ELR (cell line): ENCODE measurements at regions not wholly inside any gene's neighbourhood (a gene's known extent, or its start where the extent isn't known, plus 50 kb on each side); places are given as distances from the start of the nearest gene placed in this dataset.

Experiments
- DNase-seq: peaks from one replicate; pipeline ENCODE4 v3.0.0-alpha.2; 2015; ENCODE audit warnings: low read depth

DNA sequence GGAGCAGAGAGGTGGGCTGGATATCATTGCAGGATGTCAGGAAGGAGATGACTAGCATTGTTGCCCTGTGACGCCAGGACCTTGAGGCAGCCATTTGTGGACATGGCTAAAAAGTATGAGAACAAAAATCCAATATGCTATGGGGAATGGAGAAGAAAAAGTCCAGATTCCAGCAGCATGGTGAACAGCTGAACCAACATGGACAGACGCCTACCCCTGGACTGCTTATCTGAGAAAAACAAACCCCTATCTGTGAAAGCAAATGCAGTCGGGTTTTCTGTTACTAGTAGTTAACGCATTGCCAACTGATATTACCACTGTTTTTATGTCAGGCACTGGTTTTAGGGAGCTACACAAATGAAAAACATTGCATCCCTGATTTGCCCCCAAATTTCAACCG is 251.2 kb upstream of the RORA start:
- DNase-seq = no peak

DNA sequence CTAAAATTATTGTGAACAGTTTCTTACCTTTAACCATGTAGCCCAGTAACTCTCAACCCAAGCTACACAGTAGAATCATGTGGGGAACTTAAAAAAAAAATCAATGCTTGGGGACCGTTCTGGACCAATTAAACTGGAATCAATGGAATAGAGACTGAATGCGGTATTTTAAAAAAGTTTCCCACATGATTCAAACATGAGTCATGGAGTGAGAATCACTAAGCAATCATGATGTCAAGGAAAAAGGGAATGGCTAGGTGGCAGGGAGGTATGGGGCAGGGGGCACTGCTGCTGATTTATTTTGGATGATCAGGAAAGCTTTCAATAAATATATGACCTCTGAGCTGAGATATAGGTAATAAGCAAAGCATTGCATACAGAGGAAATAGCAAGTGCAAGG is 250.5 kb upstream of the RORA start:
- DNase-seq = peak; percentile 34

DNA sequence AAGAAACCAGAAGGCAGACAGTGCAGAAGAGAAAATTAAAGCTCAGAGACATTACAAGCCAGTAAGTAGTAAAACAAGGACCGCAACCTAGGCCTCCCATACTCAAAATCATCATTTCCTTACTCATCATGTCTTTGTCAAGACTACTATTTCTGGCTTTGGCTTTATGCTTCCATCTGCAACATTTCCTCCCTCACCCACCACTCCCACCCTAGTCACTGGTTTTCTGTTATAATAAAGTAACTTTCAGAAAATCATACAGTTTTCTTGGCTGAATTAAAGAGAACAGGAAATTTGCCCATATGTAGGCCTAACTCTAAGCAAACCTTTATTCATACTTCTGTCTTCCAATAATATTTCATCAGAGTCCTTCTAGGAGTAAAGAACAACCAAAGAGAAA is 247.6 kb upstream of the RORA start:
- no peak for DNase-seq

DNA sequence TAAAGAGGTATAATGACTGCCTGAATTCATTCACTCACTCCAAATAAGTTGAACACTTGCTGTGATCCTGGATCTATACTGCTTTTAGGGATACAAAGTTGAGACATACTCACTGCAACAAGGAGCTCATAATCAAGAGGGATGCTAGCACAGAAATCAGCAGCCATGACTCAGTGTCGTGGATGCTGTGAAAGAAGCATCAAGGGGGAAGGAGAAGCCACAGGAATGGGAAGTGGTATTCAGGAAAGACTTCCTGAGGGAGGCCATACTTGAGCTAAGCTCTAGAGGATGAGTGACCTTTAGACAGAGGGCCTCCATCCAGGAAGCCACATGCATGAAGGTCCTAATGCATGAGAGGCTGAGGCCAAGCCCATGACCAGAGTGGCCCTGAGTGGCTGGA is 245.7 kb upstream of the RORA start:
- peak; percentile 12 for DNase-seq

DNA sequence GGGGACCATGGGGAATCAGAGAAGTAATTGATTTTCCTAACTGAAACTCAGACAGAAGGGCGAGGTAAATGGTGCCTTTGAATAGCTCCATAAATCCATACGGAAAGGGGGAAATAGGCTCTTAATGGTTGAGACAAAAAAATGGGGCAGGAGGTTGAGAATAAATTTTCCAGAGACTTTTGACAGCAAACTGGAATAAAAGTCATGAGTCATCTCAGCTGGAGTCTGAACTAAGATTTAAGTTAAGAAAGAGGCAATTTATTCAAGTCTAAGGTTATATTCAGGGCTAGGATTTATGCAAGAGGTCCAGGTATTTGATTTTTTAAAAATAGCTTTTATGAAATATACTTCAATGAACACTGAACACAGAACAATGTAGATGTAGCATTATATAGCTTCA is 238.7 kb upstream of the RORA start:
- no peak for DNase-seq

DNA sequence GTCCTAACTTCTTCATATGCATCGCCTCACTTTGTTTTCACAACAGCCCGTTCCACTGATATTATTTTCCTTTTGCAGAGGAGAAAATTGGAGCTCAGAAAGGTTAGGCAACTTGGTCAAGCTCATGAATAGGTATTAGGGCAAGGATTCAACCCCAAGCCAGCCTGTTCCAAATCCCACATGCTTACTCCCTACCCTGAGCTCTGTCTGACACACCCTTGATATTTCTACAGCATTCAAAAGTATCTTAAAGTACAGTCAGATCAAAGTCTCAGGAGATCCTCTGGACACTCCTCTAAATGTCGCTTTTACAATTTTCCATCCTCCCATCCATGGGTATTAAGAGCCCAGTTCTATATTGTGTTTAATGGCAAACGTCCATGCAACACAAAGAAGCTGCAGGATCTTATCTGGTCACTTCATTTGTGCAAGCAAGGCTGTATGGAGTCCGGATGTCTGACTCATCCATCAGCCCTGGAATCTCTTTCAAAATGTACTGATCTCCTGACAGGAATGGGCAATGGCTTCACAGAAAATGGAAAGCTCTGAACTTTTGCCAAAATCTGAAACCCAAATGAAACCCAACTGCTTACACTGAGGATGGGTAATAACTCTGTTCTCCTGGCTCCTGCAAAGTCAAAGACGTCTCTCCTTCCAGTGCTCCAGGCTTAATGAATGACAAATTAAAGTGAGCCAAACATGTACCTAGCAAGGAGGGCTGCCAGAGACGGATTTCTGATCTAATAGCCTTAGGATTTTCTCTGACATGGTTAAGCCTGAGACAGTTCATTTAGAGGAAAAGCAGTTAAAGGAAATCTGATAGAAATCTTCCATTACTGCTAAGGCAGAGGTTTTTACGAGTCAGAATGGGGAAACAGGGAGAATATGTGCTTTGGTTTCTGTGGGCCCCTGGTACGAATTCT is 230.9 kb upstream of the RORA start:
- DNase-seq = peak; percentile 22

DNA sequence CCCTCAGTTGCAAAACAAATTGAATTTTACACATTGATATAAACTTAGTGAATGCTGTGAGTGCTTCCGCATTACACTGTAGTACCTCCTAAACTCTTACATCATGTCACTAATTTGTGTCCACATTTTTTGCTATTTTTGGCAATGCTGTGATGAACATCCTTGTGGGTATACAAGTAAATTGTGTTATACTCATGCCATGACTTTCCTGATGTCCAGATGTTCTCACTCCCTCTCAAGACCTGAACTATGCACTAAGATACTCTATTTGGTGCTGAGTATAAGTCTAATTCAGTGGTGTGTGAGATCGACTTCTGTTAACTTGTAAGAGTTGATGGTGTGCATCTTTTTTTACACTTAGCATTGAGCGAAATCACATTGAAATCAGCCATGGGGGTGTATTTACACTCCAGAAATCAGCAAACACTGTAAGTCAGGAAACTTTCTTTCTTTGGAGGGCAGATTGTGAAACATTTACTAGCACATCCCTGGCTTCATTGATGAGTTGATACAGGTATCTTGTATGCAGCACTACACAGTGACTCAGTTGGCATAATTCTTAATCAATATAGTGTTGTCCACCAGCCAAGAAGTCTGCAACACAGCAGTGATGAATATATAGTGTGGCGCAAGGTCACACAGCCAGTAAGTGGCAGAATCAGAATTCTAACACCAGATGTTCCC is 228.1 kb upstream of the RORA start:
- DNase-seq = no peak

DNA sequence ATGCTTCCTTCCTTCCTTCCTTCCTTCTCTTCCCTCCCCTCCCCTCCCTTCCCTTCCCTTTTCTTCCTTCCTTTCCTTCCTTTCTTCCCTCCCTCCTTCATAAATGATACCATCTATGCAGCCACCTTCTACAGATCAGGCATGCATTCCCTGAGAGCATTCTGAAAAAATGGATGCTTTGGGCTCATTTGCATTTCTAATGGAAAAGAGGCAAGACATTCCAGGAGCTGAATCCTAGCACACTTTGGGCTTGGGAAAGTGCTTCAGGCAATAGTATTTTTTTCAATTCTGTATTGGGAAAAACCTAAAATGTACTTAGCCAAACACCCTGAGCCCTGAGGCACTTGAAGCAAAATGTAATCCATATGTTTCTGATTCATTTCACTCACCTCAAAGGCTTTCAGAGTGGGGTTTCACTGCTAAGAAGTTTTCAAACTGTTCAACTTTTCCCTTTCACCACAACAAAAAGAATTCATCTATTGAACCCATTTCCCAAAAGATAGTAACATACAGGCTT is 220.1 kb upstream of the RORA start:
- no peak for DNase-seq

DNA sequence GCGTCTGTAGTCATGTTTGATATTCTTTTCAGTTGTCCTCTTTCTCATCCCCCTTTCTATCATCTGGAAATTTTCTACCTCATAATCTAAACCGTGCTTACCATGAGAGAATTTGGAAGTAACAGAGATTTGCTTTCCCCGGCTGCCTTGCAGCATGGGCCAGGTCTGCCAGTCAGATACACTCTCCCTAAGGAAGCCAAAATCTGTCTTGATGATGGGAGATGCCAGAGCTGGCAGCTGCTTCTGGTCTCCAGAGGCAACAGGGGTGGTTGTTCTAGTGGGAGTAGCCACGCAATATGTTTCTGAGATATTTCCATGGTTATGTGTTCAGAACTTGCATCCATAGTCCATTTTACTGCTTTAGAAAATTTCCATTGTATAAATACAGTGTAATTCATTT is 218.9 kb upstream of the RORA start:
- no peak for DNase-seq

DNA sequence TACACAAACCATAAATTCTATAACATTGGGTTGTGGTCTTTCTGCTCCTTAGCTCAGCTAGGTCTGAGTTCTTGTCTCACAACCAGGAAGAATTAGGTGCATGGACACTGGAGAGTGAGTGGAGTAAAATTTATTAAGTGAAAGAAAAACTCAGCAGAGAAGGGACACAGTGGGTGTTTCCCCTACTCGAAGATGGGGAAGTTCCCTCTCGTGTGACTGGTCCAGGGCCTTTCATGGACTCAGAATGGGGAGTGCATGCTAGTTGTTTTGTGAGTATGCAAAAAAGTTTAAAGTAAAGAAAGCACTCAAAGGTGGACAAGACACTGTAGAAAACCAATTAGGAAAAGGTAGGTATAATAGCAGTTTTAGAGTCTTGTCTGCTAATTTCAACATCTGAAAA is 215.5 kb upstream of the RORA start:
- DNase-seq = no peak

DNA sequence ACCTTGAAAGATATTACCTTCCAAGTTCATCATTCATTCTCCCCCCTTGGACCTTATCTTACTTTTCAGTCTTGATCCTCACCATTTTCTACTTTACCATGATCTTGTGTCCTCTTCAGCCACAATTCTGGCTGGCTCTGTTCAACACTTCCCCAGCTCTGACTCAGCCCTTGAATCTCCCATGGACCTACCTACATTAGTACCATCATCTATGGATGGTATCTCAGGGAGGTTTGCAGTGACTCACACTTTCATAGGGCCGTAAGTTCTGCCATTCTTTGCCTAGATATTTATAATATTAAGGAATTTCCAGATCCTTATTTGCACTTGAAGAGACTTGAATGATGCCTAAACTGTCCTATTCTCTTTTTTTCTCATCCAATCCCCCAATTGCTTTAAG is 213.7 kb upstream of the RORA start:
- no peak for DNase-seq

DNA sequence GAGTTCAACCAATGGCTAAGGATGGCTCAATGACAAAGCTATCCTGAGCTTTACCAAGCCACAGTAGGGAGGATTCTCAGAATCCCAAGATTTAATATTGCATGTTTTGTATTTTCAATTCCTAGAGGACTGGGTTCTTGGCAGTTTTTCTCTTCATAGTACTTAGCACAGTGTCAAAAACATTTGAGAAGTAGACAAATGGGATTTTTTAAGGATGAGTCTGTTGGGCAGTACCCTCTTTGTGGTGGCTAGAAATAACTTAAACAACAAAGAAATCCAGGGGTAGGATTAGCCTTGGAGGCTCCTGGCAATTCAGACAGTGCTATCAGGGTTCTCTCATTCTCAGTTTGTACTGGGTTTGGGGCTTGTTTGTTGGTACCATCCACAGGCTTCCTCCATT is 212.8 kb upstream of the RORA start:
- DNase-seq = no peak

DNA sequence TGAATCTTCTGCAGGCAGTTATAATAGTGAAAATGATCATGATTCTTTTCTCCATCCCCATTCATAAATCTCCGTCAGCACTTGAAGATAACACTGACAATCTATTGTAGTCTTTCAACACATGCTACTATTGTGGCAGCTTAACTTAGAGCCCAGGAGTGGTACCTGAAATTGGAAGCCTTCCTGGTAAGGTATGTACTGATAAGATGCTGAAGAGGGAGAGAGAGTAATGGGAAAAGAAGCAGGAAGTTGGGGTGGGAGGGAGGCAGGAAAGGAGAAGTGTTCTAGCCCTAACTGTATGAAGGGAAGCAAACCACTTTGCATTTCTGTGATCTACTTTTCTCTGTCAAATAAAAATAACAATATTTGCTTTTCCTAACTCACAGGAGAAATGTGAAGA is 197.4 kb upstream of the RORA start:
- no peak for DNase-seq

DNA sequence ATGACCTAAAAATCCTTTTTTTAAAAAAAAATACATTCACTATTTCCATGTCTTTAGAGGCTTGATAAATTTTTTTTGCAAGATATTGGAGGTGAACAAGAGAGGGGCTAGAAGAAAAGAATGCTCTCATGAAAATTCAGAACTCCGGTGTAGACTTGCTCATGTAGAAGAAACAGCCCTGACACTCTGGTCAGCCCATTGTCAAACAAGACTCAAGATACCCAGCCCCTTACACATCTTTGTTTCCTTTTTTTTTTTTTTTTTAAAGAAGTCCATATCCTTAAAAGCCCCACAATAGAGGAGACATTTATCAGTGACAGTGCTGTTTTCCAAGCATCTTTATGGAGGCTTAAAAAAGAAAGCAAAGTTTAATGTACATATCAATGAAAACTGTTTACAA is 196.8 kb upstream of the RORA start:
- DNase-seq = no peak

DNA sequence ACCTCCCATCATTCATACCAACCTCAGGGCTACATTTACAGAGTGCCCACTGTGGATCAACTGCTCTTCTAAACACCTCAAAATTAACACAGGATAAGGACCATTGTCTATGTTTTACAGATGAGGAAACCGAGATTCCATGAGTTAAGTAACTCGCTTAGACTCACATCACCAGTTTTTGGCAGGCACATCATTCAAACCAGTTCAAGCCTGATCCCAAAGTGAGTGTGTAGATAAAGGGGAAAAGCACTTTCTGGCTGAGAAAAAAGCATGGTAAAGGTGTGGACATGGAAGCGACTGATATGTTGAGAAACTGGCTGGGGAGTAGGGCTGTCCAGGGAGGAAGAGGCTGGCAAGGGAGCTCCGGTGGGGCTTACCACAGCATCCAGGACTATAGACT is 193.7 kb upstream of the RORA start:
- no peak for DNase-seq

DNA sequence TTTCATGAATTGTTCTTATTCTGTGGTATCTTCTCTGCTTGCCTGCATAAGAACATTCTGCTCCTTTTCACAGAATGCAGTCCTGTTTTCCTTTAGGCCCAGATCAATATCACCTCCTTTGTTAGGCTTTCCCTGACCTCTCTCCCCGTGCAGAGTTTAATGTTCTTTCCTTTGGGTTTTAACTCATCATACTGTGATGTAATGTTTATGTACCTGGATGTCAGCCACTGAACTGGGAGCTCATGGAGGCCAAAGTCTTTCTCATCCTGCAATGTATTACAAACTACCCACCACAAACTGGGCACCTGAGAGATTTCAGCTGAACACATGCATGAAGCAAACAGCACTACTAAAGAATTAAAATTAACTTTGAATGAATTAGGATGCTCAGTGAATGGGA is 192.8 kb upstream of the RORA start:
- no peak for DNase-seq

DNA sequence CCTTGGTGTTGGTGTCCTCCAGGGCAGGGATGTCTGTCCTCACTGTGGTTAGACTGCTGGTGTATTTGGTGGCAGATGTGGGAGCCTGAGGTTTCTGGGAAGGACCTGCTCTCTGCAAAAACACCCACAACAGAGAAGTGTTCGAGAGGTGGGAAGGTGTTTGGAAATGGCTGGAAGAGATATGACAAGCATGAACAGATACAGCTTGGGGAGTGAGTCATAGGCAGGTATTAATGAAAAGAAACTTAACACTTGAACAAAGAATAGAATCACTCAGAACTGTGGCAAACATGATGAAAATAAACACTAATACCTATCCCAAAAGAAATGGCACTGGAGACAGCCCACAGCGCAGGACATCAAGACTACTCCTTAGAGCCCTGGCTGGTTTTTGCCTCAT is 192.4 kb upstream of the RORA start:
- no peak for DNase-seq

DNA sequence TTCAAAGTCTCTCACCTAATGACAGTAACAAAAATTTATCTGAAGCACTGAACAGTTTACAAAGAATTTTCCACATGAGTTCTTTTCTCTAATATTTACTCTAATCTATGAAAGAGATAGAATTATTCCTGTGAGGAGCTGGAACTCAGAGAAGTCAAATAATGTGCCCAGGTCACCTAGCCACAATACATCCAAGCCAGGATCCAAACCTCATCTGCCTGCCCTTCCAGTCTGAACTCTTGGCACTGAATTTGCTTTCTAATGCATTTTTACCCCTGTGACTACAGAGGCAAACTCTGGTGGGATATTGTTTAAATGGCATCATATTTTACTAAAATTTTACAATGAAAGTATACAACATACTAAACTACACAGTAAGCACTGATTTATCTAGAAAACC is 191.4 kb upstream of the RORA start:
- DNase-seq = no peak

DNA sequence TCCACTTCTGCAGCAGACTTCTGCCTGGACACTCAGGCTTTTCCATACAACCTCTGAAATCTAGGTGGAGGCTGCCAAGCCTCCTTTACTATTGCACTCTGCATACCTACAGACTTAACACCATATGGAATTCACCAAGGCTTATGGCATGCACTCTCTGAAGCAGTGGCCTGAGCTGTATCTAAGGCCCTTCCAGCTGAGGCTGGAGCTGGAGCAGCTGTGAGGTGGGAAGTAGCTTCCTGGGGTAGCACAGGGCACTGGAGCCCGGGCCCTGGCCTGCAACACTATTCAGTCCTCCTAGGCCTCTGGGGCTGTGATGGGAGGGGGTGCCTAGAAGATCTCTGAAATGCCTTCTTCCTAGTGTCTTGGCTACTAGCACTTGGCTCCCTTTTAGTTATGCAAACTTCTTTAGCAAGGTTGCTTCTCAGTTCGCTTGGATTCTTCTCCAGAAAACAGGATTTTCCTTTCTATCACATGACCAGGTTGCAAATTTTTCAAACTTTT is 186.6 kb upstream of the RORA start:
- DNase-seq = no peak

DNA sequence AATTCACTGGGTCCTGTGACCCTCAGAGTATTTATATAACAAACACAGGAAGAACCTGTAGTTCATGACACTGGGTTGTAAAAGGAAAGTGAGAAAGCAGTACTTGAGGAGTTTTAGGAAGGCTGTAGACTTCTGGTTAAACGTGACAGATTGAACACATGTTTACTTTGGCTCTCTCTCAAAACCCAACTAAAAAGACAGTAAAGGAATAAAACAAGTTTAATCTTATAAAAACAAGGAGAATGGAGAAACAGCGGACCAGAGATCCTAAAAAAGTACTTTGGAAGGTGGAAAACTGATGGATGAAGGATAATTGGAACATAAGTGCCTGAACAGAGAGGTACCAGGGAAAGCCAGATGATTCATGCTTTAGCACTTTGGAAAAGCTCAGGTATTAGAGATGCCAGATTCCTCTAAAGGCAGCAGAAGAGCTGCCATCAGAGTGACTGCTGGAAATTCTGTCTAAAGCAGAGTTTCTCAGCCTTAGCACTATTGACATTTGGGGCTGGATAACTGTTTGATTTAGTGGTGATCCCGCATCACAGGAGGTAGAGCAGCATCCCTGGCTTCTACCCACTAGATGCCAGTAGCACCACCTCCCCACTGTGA is 182.9 kb upstream of the RORA start:
- DNase-seq = no peak

DNA sequence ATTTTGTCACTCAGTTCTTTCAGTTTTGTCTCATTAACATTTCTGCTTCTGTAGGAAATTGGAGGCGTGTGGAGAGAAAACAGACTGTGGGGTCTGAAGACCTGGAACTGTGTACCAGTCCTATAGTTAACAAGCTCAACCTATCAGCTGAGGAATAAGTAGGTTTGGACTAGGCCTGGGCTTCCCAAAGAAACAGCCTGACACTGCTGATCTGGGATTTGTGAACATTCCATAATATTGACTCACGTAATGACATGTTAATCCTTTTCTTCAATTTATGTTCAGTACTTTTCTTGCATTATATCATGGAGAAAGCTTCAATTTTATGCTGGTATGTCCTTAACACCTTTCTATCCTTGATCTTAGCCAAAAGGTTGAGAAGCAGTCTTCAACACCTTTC is 181.6 kb upstream of the RORA start:
- peak; percentile 5 for DNase-seq

DNA sequence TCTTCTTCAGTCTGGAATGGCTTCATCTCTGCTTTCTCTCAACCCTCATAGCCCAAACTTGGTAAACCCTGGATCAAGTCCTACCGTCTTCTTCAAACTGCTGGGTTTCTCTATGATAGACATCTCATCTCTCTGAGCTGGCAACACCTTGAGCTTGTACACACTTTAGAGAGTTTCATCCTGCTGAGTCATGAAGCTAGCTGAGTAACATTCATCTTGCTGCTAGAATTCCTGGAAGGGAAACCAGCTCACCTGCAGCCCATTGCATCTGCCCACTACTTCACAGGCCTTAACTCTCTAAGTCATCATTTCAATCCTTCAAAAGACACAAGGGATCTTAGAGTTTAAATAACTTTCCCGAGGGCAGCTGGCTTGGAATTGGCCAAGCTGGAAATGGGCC is 175.5 kb upstream of the RORA start:
- no peak for DNase-seq

DNA sequence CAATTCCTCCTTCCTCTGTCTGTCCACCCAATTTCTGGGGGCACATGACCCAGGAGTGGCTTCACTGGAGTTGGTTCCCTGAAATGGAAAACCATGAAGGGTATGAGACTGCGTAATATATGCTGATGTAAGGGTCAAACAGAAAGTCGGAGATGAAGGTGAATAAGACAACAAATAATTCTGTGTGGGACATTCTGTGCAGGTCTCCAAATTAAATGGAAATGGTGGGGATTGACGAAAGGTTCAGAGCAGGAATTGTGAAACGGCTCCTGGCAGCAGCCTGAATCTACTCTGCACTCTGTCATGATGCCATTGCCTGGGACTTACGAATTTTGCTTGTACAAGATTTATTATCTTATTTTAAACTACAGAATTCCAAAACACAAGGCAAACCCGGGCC is 174.8 kb upstream of the RORA start:
- no peak for DNase-seq
